ENCODE measurements at regions not wholly inside any gene's neighbourhood (a gene's known extent, or its start where the extent isn't known, plus 50 kb on each side); places are given as distances from the start of the nearest gene placed in this dataset.
"Not testable (repeated sequence)": the region's sequence is repeated elsewhere in the genome, so short reads cannot be mapped to it uniquely, and the experiment has no call there.

GRCh38 chr11:130533113-130533798, 84.8 kb downstream of the ADAMTS15 start:
- peaks cover under 1% of the 10 kb centered on the region for H3K9me3 Mint-ChIP-seq
- H3K27ac Mint-ChIP-seq = peak overlapping the region; percentile 10
- peaks cover 59% of the 10 kb centered on the region for H3K4me1 Mint-ChIP-seq

GRCh38 chr11:130533871-130534270, 85.4 kb downstream of the ADAMTS15 start:
- Mint-ChIP-seq H3K27me3 (ENCODE audit: low read depth, poor library complexity) (peaks cover 2% of the 10 kb centered on the region), H3K9me3 (peaks cover 5% of the 10 kb centered on the region), H3K4me1 (peaks cover 53% of the 10 kb centered on the region), H3K27ac (peak overlapping the region; percentile 10), H3K4me3 (no peak overlapping the region), H3K36me3 (ENCODE audit: low read depth) (no peaks in the 10 kb centered on the region)
- DNase-seq = no peak
- TF ChIP-seq CTCF (IDR thresholded peaks at IDR 0.05) = no peak

More at GRCh38 chr11:130533113-130533798, 84.8 kb downstream of the ADAMTS15 start:
- no peak overlapping the region for H3K4me3 Mint-ChIP-seq
- TF ChIP-seq CTCF (IDR thresholded peaks at IDR 0.05) = no peak
- no peak for DNase-seq
- peaks cover 2% of the 10 kb centered on the region for H3K27me3 Mint-ChIP-seq (ENCODE audit: low read depth, poor library complexity)
- no peaks in the 10 kb centered on the region for H3K36me3 Mint-ChIP-seq (ENCODE audit: low read depth)

GRCh38 chr11:130534551-130534950, 86.1 kb downstream of the ADAMTS15 start:
- TF ChIP-seq CTCF (IDR thresholded peaks at IDR 0.05) = no peak
- DNase-seq = no peak
- peaks cover 9% of the 10 kb centered on the region for H3K9me3 Mint-ChIP-seq
- H3K27me3 Mint-ChIP-seq (ENCODE audit: low read depth, poor library complexity) = peaks cover 2% of the 10 kb centered on the region
- peak overlapping the region; percentile 40 for H3K27ac Mint-ChIP-seq
- peak overlapping the region; percentile 0 for H3K4me3 Mint-ChIP-seq
- H3K36me3 Mint-ChIP-seq (ENCODE audit: low read depth) = no peaks in the 10 kb centered on the region
- peaks cover 48% of the 10 kb centered on the region for H3K4me1 Mint-ChIP-seq

DNA sequence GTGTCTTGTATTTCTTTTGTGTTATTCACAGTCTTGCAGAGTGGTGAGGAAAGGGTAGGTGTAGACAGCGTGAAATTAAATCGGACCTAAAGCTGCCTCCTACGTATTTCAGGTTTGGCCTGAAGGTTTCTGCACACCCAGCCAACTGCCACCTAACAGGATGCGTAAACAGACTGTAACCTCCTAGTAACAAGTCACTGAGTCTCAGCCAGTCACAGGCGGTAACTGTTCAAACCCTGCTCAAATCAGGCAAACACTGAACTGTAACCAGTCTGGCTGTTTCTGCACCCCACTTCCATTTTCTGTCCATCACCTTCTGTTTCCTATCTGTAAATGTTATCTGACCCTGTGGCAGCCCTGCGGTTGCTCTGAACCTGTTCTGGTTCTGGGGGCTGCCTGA, 87.1 kb downstream of the ADAMTS15 start:
- H3K4me3 Mint-ChIP-seq = no peak overlapping the region
- peaks cover 2% of the 10 kb centered on the region for H3K27me3 Mint-ChIP-seq (ENCODE audit: low read depth, poor library complexity)
- DNase-seq = no peak
- no peak for TF ChIP-seq CTCF (IDR thresholded peaks at IDR 0.05)
- peaks cover 48% of the 10 kb centered on the region for H3K4me1 Mint-ChIP-seq
- H3K9me3 Mint-ChIP-seq = peaks cover 9% of the 10 kb centered on the region
- H3K27ac Mint-ChIP-seq = peak overlapping the region; percentile 93
- no peaks in the 10 kb centered on the region for H3K36me3 Mint-ChIP-seq (ENCODE audit: low read depth)

DNA sequence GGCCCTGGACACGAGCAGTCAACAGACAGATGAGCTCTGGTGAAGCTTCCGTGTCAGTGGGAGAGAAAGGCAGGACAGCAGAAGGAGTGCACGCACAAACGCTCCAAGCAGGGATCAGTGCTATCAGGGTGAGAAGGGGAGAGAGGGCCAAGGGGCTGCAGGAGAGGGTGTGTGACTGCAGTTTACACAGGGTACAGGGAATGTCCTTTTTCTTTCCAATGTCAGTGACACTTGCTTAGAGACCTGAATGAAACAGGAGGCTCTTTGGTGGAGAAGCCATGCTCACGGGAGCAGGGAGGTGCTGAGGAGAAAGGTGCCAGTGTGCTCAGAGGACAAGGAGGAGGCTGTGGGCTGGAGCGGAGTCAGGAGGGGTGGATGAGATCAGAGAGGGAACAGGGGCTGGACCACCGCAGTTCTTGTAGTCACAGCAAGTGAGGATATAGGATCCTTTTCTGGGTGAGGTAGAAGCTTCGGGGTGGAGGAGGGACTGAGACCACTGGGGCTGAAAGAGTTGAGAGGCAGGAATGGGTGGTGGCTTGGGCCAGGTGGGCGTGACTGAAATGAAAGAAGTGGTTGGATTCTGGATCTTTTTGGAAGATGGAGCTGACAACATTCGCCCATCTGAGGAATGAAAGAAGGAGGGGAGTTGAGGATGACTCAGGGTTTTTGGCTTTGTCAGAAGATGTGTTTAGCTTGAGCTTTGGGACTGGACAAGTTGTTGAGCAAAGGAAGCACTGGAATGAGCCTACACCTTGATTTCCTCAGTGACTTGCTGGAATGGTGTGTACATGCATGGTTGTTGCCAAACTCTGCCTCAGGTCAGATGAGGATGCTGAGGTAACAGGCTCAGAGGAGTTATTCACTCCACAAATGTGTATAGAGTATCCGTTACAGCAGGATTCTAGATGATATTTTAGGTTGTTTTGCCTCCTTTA, 87.9 kb downstream of the ADAMTS15 start:
- Mint-ChIP-seq H3K4me3 (no peak overlapping the region), H3K9me3 (peaks cover 9% of the 10 kb centered on the region), H3K36me3 (ENCODE audit: low read depth) (no peaks in the 10 kb centered on the region), H3K27ac (peak overlapping the region; percentile 93), H3K4me1 (peaks cover 41% of the 10 kb centered on the region), H3K27me3 (ENCODE audit: low read depth, poor library complexity) (peaks cover 2% of the 10 kb centered on the region)
- DNase-seq = no peak
- TF ChIP-seq CTCF (IDR thresholded peaks at IDR 0.05) = no peak

DNA sequence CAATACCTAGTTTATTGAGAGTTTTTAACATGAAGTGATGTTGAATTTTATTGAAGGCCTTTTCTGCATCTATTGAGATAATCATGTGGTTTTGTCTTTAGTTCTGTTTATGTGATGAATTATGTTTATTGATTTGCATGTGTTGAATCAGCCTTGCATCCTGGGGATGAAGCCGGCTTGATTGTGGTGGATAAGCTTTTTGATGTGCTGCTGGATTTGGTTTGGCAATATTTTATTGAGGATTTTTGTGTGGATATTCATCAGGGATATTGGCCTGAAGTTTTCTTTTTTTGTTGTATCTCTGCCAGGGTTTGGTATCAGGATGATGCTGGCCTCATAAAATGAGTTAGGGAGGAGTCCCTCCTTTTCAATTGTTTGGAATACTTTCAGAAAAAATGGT, 91.2 kb downstream of the ADAMTS15 start:
- DNase-seq; H3K27me3 Mint-ChIP-seq (ENCODE audit: low read depth, poor library complexity); H3K4me3 Mint-ChIP-seq; H3K27ac Mint-ChIP-seq; H3K36me3 Mint-ChIP-seq (ENCODE audit: low read depth): not testable (repeated sequence)
- H3K4me1 Mint-ChIP-seq = peaks cover 21% of the 10 kb centered on the region
- peaks cover 20% of the 10 kb centered on the region for H3K9me3 Mint-ChIP-seq
